H1 (cell line): ENCODE measurements at regions not wholly inside any gene's neighbourhood (a gene's known extent, or its start where the extent isn't known, plus 50 kb on each side); places are given as distances from the start of the nearest gene placed in this dataset.

Experiments used
- CTCF ChIA-PET: fragments of 300-600 bp; sonication (Branson Sonifier 250); formaldehyde crosslinking; loops from one replicate; lab custom pipeline; 2021; ENCODE audit not compliant: partially characterized antibody; lab: Charles Lee
- POLR2A ChIA-PET: fragments of 300-600 bp; sonication (Branson Sonifier 250); formaldehyde crosslinking; loops from one replicate; lab custom pipeline; 2021; ENCODE audit warnings: inconsistent platforms; ENCODE audit not compliant: partially characterized antibody; lab: Charles Lee
- DNase-seq, 2 experiments: peaks; one replicate each; pipeline versions ENCODE4 v3.0.0 to v3.0.0-alpha.2; 2010 to 2022; ENCODE audit warnings: low spot score in 2 of 2, low read depth in 1 of 2, mixed read lengths in 1 of 2
- FAIRE-seq: peaks from 2 replicates; lab custom pipeline; 2011; peaks lifted over from hg19 to GRCh38; lab: Jason Lieb, UNC
- H2AFZ ChIP-seq: 2 replicates; pipeline ENCODE4 v1.8.1; 2012; ENCODE audit warnings: low read length, inconsistent platforms
- H2AK5ac ChIP-seq: 2 replicates; pipeline ENCODE4 v1.6.1; 2013; ENCODE audit warnings: low read depth, low read length
- H2BK120ac ChIP-seq: replicated peaks from 2 replicates; pipeline ENCODE3; 2013; ENCODE audit warnings: low read depth, low read length, inconsistent platforms
- H2BK12ac ChIP-seq: 2 replicates; pipeline ENCODE4 v1.6.1; 2013; ENCODE audit warnings: low read depth, low read length
- H2BK15ac ChIP-seq: 2 replicates; pipeline ENCODE4 v1.6.1; 2013; ENCODE audit warnings: low read length
- H2BK20ac ChIP-seq: 2 replicates; pipeline ENCODE4 v1.6.1; 2013; ENCODE audit warnings: low read length
- H2BK5ac ChIP-seq: 2 replicates; pipeline ENCODE4 v1.6.1; 2013; ENCODE audit warnings: low read depth, low read length
- H3K14ac ChIP-seq: 2 replicates; pipeline ENCODE4 v1.6.1; 2013; ENCODE audit warnings: inconsistent platforms; ENCODE audit not compliant: insufficient read length
- H3K18ac ChIP-seq: 2 replicates; pipeline ENCODE4 v1.6.1; 2013; ENCODE audit warnings: low read length; ENCODE audit errors: extremely low read depth
- H3K23ac ChIP-seq: 2 replicates; pipeline ENCODE4 v1.6.1; 2013; ENCODE audit warnings: inconsistent platforms; ENCODE audit not compliant: insufficient read length
- H3K23me2 ChIP-seq: 2 replicates; pipeline ENCODE4 v1.6.1; 2013; ENCODE audit warnings: low read depth, low read length
- H3K27ac ChIP-seq: 2 replicates; pipeline ENCODE4 v1.6.1; 2011; ENCODE audit warnings: low read depth, low read length, inconsistent platforms
- H3K27me3 ChIP-seq, 4 experiments: replicated peaks in 1 of 4; 1 replicate in 1 of 4; 2 replicates in 3 of 4; pipeline versions ENCODE4 v1.6.1 to v1.8.1; 2011 to 2013; ENCODE audit warnings: low read length in 3 of 4, mild to moderate bottlenecking in 3 of 4, inconsistent platforms in 2 of 4, mixed read lengths in 2 of 4, moderate library complexity in 1 of 4; ENCODE audit not compliant: control insufficient read depth in 3 of 4, insufficient read depth in 3 of 4; ENCODE audit errors: extremely low read depth in 1 of 4
- H3K36me3 ChIP-seq, 4 experiments: 2 replicates each; pipeline versions ENCODE4 v1.6.1 to v1.8.1; 2011 to 2013; ENCODE audit warnings: mild to moderate bottlenecking in 4 of 4, low read length in 3 of 4, moderate library complexity in 2 of 4, control low read depth in 1 of 4, inconsistent platforms in 1 of 4; ENCODE audit not compliant: insufficient read depth in 4 of 4, control insufficient read depth in 2 of 4
- H3K4ac ChIP-seq: replicated peaks from 2 replicates; pipeline ENCODE3; 2013; ENCODE audit warnings: low read length, low read depth, mixed read lengths, inconsistent platforms; ENCODE audit not compliant: insufficient read length
- H3K4me1 ChIP-seq, 4 experiments: replicated peaks in 1 of 4; 1 replicate in 1 of 4; 2 replicates in 3 of 4; pipeline versions ENCODE4 v1.6.1 to v1.8.1; 2011 to 2013; ENCODE audit warnings: low read length in 3 of 4, inconsistent platforms in 2 of 4, mixed read lengths in 1 of 4; ENCODE audit not compliant: insufficient read depth in 4 of 4, control insufficient read depth in 3 of 4
- H3K4me2 ChIP-seq, 2 experiments: 2 replicates each; pipeline versions ENCODE4 v1.6.1 to v1.8.1; 2011 to 2013; ENCODE audit warnings: low read depth in 2 of 2, low read length in 2 of 2, control low read depth in 1 of 2, inconsistent platforms in 1 of 2, mild to moderate bottlenecking in 1 of 2; ENCODE audit not compliant: insufficient read depth in 1 of 2
- H3K4me3 ChIP-seq, 4 experiments: fragments of 200-600, 300-600 bp in 1 of 4; sonication (generic), shearing (Covaris generic), sonication (Bioruptor Twin) in 1 of 4; 2 replicates each; pipeline versions ENCODE4 v1.5.1 to v1.8.1; 2011 to 2016; ENCODE audit warnings: low read length in 4 of 4, low read depth in 3 of 4, control low read depth in 2 of 4, inconsistent platforms in 2 of 4, mild to moderate bottlenecking in 2 of 4, mixed read lengths in 1 of 4, moderate library complexity in 1 of 4; ENCODE audit not compliant: insufficient read depth in 2 of 4; ENCODE audit errors: extremely low read depth in 1 of 4
- H3K56ac ChIP-seq: replicated peaks from 2 replicates; pipeline ENCODE3; 2013; ENCODE audit warnings: low read depth, mild to moderate bottlenecking, mixed read lengths, low read length, inconsistent platforms; ENCODE audit not compliant: insufficient read length
- H3K79me1 ChIP-seq: 2 replicates; pipeline ENCODE4 v1.6.1; 2013; ENCODE audit warnings: low read depth, low read length, control low read depth
- H3K79me2 ChIP-seq, 2 experiments: 2 replicates each; pipeline versions ENCODE4 v1.6.1 to v1.8.1; 2012 to 2013; ENCODE audit warnings: low read length in 2 of 2, mild to moderate bottlenecking in 2 of 2, inconsistent platforms in 1 of 2; ENCODE audit not compliant: insufficient read depth in 2 of 2, control insufficient read depth in 1 of 2
- H3K9ac ChIP-seq, 4 experiments: replicated peaks in 1 of 4; 1 replicate in 1 of 4; 2 replicates in 3 of 4; pipeline versions ENCODE4 v1.6.1 to v1.8.1; 2011 to 2013; ENCODE audit warnings: low read depth in 3 of 4, low read length in 3 of 4, control low read depth in 2 of 4, mild to moderate bottlenecking in 2 of 4, moderate library complexity in 2 of 4, inconsistent platforms in 1 of 4; ENCODE audit errors: extremely low read depth in 1 of 4
- H3K9me3 ChIP-seq, 2 experiments: 2 replicates each; pipeline versions ENCODE4 v1.6.1 to v1.8.1; 2012 to 2013; ENCODE audit warnings: mild to moderate bottlenecking in 2 of 2, moderate library complexity in 2 of 2, control low read depth in 1 of 2, inconsistent platforms in 1 of 2, low read depth in 1 of 2, low read length in 1 of 2, mixed read lengths in 1 of 2; ENCODE audit not compliant: insufficient read depth in 2 of 2
- H4K20me1 ChIP-seq, 2 experiments: replicated peaks in 1 of 2; 2 replicates each; pipeline versions ENCODE3 to v1.8.1; 2011 to 2013; ENCODE audit warnings: inconsistent platforms in 2 of 2, low read length in 2 of 2, mild to moderate bottlenecking in 1 of 2; ENCODE audit not compliant: insufficient read depth in 2 of 2, control insufficient read depth in 1 of 2
- H4K5ac ChIP-seq: 2 replicates; pipeline ENCODE4 v1.6.1; 2013; ENCODE audit warnings: low read length, low read depth, mixed read lengths, inconsistent platforms; ENCODE audit not compliant: insufficient read length
- H4K8ac ChIP-seq: 2 replicates; pipeline ENCODE4 v1.8.0; 2013; ENCODE audit warnings: mild to moderate bottlenecking, moderate library complexity, low read length, inconsistent platforms; ENCODE audit not compliant: insufficient read depth; ENCODE audit errors: extremely low read depth
- H4K91ac ChIP-seq: replicated peaks from 2 replicates; pipeline ENCODE3; 2013; ENCODE audit warnings: low read length, mixed read lengths, inconsistent platforms; ENCODE audit not compliant: insufficient read length
- CBX5 ChIP-seq: fragments of 300-800, 300-1000 bp; sonication (generic); IDR thresholded peaks from 2 replicates; pipeline ENCODE4 v1.7.1; 2016; ENCODE audit warnings: antibody characterized with exemption, low read length, low read depth
- CHD2 ChIP-seq: IDR thresholded peaks from 2 replicates; pipeline ENCODE4 v1.6.1; 2012; ENCODE audit warnings: low read length, improper control_type of control experiment
- KDM5A ChIP-seq: fragments of 200-600 bp; IDR thresholded peaks from 2 replicates; pipeline ENCODE4 v1.7.1; 2012; ENCODE audit warnings: mild to moderate bottlenecking, low read length, inconsistent platforms, mixed read lengths
- POU5F1 ChIP-seq: IDR thresholded peaks from 2 replicates; pipeline ENCODE4 v1.6.1; 2011; ENCODE audit warnings: low read depth, mild to moderate bottlenecking, low read length, moderate library complexity
- SIX5 ChIP-seq: IDR thresholded peaks from 2 replicates; pipeline ENCODE4 v1.6.1; 2011; ENCODE audit warnings: mild to moderate bottlenecking, low read depth, low read length
- YY1 ChIP-seq: IDR thresholded peaks from 2 replicates; pipeline ENCODE4 v1.6.1; 2011; ENCODE audit warnings: low read depth, mild to moderate bottlenecking, low read length
- WGBS, 2 experiments: shearing (Covaris generic) in 1 of 2; methylation state at CpG; one replicate each; pipeline versions ENCODE4 v1.1.6 to v1.1.7; 2013 to 2015; ENCODE audit warnings: low lambda C conversion rate in 2 of 2, mixed read lengths in 2 of 2, inconsistent platforms in 1 of 2, low coverage in 1 of 2, missing lambda C conversion rate in 1 of 2; ENCODE audit not compliant: insufficient replicate concordance in 2 of 2, insufficient coverage in 1 of 2, insufficient read length in 1 of 2; ENCODE audit errors: extremely low coverage in 1 of 2, missing lambda C conversion rate in 1 of 2; 5-methylcytosine and 5-hydroxymethylcytosine counted together

DNA sequence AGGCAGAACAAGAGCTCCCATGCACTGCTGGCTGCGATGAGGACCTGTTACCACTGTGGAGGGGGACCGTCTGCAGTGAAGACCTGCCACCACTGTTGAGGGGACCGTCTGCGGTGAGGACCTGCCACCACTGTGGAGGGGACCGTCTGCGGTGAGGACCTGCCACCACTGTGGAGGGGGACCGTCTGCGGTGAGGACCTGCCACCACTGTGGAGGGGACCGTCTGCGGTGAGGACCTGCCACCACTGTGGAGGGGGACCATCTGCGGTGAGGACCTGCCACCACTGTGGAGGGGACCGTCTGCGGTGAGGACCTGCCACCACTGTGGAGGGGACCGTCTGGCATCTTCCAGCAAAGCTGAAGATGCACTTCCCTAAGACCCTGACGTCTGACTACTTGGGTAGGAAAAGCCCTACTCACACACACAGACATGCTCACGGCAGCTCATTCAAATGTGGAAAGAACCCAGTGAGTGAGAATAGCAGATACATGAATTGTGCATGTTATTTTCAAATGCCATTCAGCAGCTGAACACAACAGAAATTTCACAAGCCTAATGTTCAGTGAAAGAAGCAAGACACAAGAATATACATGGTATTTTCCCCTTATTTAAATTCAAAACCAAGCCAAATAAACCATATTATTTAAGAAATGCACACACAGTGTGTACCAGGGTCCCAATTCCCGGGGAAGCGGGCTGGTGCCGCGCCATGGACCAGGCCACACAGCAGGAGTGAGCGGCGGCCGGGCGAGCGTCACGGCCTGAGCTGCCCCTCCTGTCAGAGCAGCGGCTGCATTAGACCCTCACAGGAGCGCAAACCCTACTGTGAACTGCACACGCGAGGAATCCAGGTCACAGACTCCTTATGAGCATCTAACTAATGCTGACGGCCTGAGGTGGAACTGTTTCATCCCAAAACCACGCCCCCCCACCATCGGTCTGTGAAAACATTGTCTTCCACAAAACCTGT, 64.2 kb upstream of the METRNL start:
- no peak overlapping the region for H2BK20ac ChIP-seq
- no peaks in the 10 kb centered on the region for H3K79me2 ChIP-seq
- no peak overlapping the region for H2BK15ac ChIP-seq
- FAIRE-seq (no peak), DNase-seq (peak in 1 of 2 experiments; percentile 31)
- H3K4ac ChIP-seq: no peak overlapping the region
- no peak overlapping the region for H3K4me3 ChIP-seq
- H2BK5ac ChIP-seq: no peak overlapping the region
- ChIA-PET CTCF (interaction anchor here (1.1 kb wide), 1 partner anchor 10 kb away, joined by 3 read pairs; no protein-coding TSS in a partner anchor), POLR2A (no interaction called here)
- 93% methylated on average over 33 of the region's 33 CpGs; no CpG with 5 or more reads in 1 of the 2 experiments for WGBS, 2 experiments
- no peak overlapping the region for H2AK5ac ChIP-seq
- H3K23me2 ChIP-seq: no peaks in the 10 kb centered on the region; the same call in 1 of the 2 replicates
- no peak overlapping the region for H3K23ac ChIP-seq
- no peak overlapping the region for H3K27ac ChIP-seq
- peaks cover 0 to 9% (median 4%) of the 10 kb centered on the region in 4 experiments; a peak in 4 of 7 replicates for H3K4me1 ChIP-seq
- H3K56ac ChIP-seq: no peak overlapping the region
- no peak overlapping the region for H4K8ac ChIP-seq
- H4K5ac ChIP-seq: no peak overlapping the region
- H3K27me3 ChIP-seq: no peaks in the 10 kb centered on the region
- H3K9me3 ChIP-seq: peaks cover 0 to 7% of the 10 kb centered on the region in 2 experiments; a peak in 2 of 4 replicates
- no peaks in the 10 kb centered on the region for H3K36me3 ChIP-seq
- H2AFZ ChIP-seq: no peak overlapping the region
- TF ChIP-seq YY1: no peak
- TF ChIP-seq POU5F1: no peak
- TF ChIP-seq KDM5A: no peak
- TF ChIP-seq CBX5: no peak
- TF ChIP-seq SIX5: no peak
- no peak for TF ChIP-seq CHD2
- H4K91ac ChIP-seq: no peak overlapping the region
- no peak overlapping the region for H2BK12ac ChIP-seq
- no peaks in the 10 kb centered on the region for H4K20me1 ChIP-seq
- no peak overlapping the region for H2BK120ac ChIP-seq
- H3K14ac ChIP-seq: no peak overlapping the region
- H3K79me1 ChIP-seq: no peaks in the 10 kb centered on the region; the same call in 1 of the 2 replicates
- no peak overlapping the region for H3K4me2 ChIP-seq
- H3K9ac ChIP-seq: no peak overlapping the region
- no peak overlapping the region for H3K18ac ChIP-seq
